22Rv1 (cell line): ENCODE measurements at regions not wholly inside any gene's neighbourhood (a gene's known extent, or its start where the extent isn't known, plus 50 kb on each side); places are given as distances from the start of the nearest gene placed in this dataset.

Experiments
- H3K27ac ChIP-seq: fragments of 450-650 bp; 2 replicates; pipeline ENCODE4 v1.5.1; 2017
- ZFX ChIP-seq: fragments of 450-650 bp; IDR thresholded peaks from 2 replicates; pipeline ENCODE4 v1.6.1; 2017; ENCODE audit warnings: antibody characterized with exemption, borderline replicate concordance
- TF ChIP-seq, protein P1 (sequence below): fragments of 450-650 bp; IDR thresholded peaks from 2 replicates; pipeline ENCODE4 v1.5.1; 2017; ENCODE audit warnings: mild to moderate bottlenecking

DNA sequence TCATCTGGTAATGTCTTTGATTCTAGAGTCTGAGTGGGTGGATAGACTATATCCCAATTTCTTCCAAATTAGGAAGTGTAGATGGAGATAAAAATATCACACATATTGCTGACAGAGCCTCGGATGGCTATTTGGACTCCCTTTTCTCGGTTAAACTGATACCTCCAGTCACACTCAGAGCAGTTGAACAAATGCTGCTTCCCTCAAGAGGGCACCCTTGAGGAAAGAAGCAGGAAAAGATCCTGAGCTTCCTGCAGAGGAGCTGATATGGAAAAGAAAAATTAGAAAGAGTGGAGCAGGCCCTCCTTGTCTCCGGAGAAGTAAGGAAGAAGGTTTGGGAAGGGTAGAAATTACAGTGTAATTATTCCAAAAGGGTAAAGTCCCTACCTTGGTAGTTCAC is 96.2 kb upstream of the CCSER1 start:
- no peak for TF ChIP-seq ZFX
- TF ChIP-seq, protein P1, sequence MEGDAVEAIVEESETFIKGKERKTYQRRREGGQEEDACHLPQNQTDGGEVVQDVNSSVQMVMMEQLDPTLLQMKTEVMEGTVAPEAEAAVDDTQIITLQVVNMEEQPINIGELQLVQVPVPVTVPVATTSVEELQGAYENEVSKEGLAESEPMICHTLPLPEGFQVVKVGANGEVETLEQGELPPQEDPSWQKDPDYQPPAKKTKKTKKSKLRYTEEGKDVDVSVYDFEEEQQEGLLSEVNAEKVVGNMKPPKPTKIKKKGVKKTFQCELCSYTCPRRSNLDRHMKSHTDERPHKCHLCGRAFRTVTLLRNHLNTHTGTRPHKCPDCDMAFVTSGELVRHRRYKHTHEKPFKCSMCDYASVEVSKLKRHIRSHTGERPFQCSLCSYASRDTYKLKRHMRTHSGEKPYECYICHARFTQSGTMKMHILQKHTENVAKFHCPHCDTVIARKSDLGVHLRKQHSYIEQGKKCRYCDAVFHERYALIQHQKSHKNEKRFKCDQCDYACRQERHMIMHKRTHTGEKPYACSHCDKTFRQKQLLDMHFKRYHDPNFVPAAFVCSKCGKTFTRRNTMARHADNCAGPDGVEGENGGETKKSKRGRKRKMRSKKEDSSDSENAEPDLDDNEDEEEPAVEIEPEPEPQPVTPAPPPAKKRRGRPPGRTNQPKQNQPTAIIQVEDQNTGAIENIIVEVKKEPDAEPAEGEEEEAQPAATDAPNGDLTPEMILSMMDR: peak; percentile 72
- H3K27ac ChIP-seq: peak overlapping the region; percentile 21; the same call in 1 of the 2 replicates

- H3K27ac ChIP-seq: no peak overlapping the region
- TF ChIP-seq ZFX: no peak
- TF ChIP-seq, protein P1: no peak
Measured at GRCh38 chr4:90039122-90039521, 88.1 kb upstream of the CCSER1 start.

DNA sequence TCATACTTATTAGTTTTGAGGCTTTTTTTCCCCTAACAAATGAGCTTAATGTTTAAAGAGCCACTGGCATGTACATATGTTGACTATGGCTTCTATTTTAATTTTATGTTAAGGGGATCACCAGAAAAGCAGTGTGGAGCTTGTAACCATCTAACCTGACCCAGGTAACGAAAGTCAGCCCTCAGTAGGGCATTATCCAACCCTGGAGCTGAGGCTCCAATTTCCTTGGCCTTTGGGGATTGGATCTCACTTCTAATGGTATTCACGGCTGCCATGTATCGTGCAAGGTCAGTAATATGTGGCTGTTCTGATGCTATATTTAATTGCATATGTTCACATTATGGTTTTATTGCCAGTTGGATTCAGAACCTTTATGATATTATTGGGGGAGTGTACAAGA is 75.2 kb upstream of the CCSER1 start:
- no peak overlapping the region for H3K27ac ChIP-seq
- TF ChIP-seq, protein P1: no peak
- no peak for TF ChIP-seq ZFX

DNA sequence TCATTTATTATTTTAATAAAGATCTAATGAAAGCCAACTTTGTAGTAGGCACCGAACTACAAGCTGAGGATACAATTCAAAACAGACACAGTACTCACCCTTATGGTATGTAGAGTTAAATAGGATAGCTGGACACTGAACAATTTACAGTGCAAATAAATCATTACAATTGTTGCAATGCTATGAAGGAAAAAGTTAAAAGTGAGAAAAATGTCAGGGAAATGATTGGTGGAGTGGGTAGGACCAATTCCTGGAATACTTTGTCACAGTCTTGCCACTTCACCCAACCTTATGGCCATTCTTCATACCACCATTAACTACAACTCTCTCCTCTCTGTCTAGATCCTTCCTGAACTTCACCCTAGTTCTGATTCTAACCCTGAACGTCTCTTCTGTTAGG is 70.1 kb upstream of the CCSER1 start:
- no peak overlapping the region for H3K27ac ChIP-seq
- TF ChIP-seq ZFX: no peak
- TF ChIP-seq, protein P1: no peak

DNA sequence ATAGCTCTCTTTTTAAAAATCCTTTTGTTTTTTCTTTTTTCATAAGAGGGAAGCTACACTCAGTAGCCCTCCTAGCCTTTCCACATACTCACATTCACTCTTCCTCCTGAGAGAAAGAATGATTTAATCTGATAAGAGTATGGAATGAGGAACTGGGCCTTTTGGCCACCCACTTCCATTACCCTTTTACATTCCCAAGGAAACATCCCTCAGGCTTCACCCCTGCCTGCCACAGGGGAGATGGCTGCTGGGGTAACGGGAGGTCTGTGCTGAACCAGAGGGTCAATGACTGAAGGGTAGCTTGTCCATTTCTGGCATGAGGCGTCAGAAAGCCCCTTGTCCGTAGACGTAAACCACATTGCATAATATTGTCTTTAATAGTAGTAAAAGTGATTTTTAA is 67.2 kb upstream of the CCSER1 start:
- TF ChIP-seq, protein P1: no peak
- TF ChIP-seq ZFX: no peak
- no peak overlapping the region for H3K27ac ChIP-seq

GRCh38 chr4:90061881-90062280 is 65.3 kb upstream of the CCSER1 start:
- no peak for TF ChIP-seq ZFX
- TF ChIP-seq, protein P1: no peak
- no peak overlapping the region for H3K27ac ChIP-seq

GRCh38 chr4:90064196-90064595 is 63.0 kb upstream of the CCSER1 start:
- no peak for TF ChIP-seq ZFX
- TF ChIP-seq, protein P1: no peak
- H3K27ac ChIP-seq: no peak overlapping the region
